NCI-H446 (cell line): ENCODE measurements at regions not wholly inside any gene's neighbourhood (a gene's known extent, or its start where the extent isn't known, plus 50 kb on each side); places are given as distances from the start of the nearest gene placed in this dataset.

Source experiments
- DNase-seq, 2 experiments: peaks; one replicate each; lab custom pipeline; 2025; lab: John Stamatoyannopoulos, UW

GRCh38 chr11:104655066-104655465, 243.2 kb downstream of the CASP12 start:
- DNase-seq, result no peak

GRCh38 chr11:104654181-104654813, 244.0 kb downstream of the CASP12 start:
- peak; percentile 21 to 46 for DNase-seq

GRCh38 chr11:104653407-104653806, 244.9 kb downstream of the CASP12 start:
- DNase-seq, result no peak

GRCh38 chr11:104652996-104653395, 245.3 kb downstream of the CASP12 start:
- no peak for DNase-seq

GRCh38 chr11:104650234-104650633, 248.0 kb downstream of the CASP12 start:
- no peak for DNase-seq

GRCh38 chr11:104649002-104649401, 249.3 kb downstream of the CASP12 start:
- no peak for DNase-seq

GRCh38 chr11:104645261-104646222, 252.7 kb downstream of the CASP12 start:
- no peak for DNase-seq

GRCh38 chr11:104637662-104638170, 260.5 kb downstream of the CASP12 start:
- DNase-seq, result no peak

- peak in 1 of 2 experiments; percentile 45 for DNase-seq
Observed at GRCh38 chr11:104633226-104633625, 265.0 kb downstream of the CASP12 start.

GRCh38 chr11:104630352-104630751, 267.9 kb downstream of the CASP12 start:
- DNase-seq, result no peak

- peak; percentile 10 to 81 for DNase-seq
Observed at GRCh38 chr11:104625246-104625645, 273.0 kb downstream of the CASP12 start.

- DNase-seq, result no peak
Observed at GRCh38 chr11:104624021-104624420, 274.2 kb downstream of the CASP12 start.

GRCh38 chr11:104623518-104623917, 274.7 kb downstream of the CASP12 start:
- DNase-seq, result peak in 1 of 2 experiments; percentile 9

GRCh38 chr11:104620991-104621390, 277.3 kb downstream of the CASP12 start:
- no peak for DNase-seq

GRCh38 chr11:104619751-104620150, 278.5 kb downstream of the CASP12 start:
- DNase-seq, result peak in 1 of 2 experiments; percentile 19

- DNase-seq, result no peak
Observed at GRCh38 chr11:104618954-104619353, 279.3 kb downstream of the CASP12 start.

- no peak for DNase-seq
Observed at GRCh38 chr11:104614961-104615360, 283.3 kb downstream of the CASP12 start.

GRCh38 chr11:104614117-104614680, 284.1 kb downstream of the CASP12 start:
- DNase-seq, result no peak

GRCh38 chr11:104610635-104611034, 287.6 kb downstream of the CASP12 start:
- no peak for DNase-seq

- peak; percentile 64 to 92 for DNase-seq
Observed at GRCh38 chr11:104609311-104610085, 288.8 kb downstream of the CASP12 start.

- DNase-seq, result no peak
Observed at GRCh38 chr11:104602643-104603042, 295.6 kb downstream of the CASP12 start.
